GM18505 (cell line): ENCODE measurements at regions not wholly inside any gene's neighbourhood (a gene's known extent, or its start where the extent isn't known, plus 50 kb on each side); places are given as distances from the start of the nearest gene placed in this dataset.

Experiments used
- ATAC-seq: cut with Tn5 transposase; IDR thresholded peaks from one replicate; pipeline ENCODE4 v1.9.1; 2021; ENCODE audit not compliant: unreplicated experiment
- POLR2A ChIP-seq: IDR thresholded peaks from 4 replicates; pipeline ENCODE4 v1.6.1; 2011; ENCODE audit warnings: borderline replicate concordance; ENCODE audit not compliant: insufficient read depth, insufficient read length; ENCODE audit errors: extremely low read depth

DNA sequence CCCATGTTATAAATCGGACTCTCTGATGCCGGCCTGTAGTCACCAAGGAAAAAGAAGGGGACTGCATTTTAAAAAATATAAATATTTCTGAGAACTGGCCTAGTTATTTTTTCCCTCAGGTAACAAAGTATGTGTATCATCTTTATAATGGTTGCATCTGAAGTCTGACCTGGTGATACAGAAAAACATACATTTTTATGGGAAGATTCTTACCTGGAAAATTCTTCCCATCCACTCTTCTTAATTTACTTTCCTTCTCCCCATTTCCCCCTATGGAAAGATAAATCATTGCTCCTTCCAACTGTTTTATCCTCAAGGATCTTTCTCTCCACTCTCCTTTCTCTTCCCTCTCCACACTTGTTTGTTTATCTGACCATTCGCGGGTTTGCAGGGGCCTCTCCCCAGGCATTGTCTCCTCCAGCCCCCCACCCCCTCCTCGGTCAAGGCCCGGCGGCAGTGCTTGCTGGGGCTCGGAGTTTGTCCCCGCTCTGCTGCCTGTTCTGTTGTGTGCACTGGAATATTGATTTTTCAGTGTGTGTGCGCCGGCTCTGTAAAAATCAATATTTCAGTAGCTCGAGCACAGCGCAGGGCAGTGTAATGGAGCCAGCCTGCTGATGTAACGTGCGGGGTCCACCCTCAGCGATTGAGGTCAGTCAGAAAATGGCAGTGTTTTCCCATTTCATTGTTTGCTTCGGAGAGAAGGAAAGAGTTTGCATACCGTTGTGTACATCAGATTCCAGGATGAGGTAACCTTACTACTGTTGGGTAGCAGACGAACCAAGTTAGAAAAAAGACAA is 199.5 kb upstream of the NFE2L3 start:
- ATAC-seq, result no peak
- TF ChIP-seq POLR2A, result no peak

GRCh38 chr7:25953859-25954258 is 198.1 kb upstream of the NFE2L3 start:
- no peak for ATAC-seq

DNA sequence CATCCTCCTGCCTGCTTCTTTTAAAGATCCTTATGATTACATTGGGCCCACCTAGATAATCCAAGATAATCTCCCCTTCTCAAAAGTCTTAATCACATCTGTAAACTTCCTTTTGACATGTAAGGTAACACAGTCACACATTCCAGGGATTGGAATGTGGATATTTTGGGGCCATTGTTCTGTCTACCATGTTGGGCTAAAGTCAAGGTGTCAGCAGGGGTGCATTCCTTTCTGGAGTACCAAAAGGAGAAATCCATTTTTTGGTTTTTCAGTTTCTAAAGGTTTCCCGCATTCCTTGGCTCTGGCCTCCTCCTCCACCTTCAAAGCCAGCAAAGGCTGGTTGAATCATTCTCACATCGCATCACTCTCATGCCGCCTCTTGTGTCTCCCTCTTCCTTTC is 197.6 kb upstream of the NFE2L3 start:
- no peak for TF ChIP-seq POLR2A
- no peak for ATAC-seq

More at GRCh38 chr7:25953859-25954258, 198.1 kb upstream of the NFE2L3 start:
- no peak for TF ChIP-seq POLR2A

DNA sequence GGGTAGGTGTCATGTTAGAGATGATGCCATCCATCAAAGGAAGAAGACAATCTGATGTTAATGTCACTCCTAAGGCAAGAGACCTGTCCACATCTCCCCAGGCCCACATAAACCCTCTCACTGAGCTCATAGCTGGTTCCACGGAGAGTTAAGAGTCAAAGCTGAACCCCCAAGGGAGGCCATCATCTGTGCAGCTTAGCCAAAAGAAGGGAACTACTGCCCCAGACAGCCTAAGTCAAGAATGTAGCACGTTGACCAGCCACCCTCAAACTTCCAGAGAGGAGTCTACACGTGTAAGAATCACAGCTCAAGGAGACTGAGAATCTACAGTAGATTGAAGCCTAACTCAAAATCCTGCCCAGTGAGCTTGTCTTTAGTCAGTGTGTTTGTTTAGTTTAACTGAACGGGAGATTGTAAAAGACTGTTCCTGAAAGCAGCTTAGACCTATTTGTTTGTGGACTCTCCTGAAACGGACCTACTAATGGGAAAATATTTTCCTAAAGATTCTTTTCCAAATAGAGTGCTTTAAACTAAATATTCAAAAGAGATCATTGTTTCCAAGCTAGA is 192.7 kb upstream of the NFE2L3 start:
- ATAC-seq, result no peak
- TF ChIP-seq POLR2A, result no peak

- TF ChIP-seq POLR2A, result no peak
- no peak for ATAC-seq
Observed at GRCh38 chr7:25963733-25964132, 188.3 kb upstream of the NFE2L3 start.

DNA sequence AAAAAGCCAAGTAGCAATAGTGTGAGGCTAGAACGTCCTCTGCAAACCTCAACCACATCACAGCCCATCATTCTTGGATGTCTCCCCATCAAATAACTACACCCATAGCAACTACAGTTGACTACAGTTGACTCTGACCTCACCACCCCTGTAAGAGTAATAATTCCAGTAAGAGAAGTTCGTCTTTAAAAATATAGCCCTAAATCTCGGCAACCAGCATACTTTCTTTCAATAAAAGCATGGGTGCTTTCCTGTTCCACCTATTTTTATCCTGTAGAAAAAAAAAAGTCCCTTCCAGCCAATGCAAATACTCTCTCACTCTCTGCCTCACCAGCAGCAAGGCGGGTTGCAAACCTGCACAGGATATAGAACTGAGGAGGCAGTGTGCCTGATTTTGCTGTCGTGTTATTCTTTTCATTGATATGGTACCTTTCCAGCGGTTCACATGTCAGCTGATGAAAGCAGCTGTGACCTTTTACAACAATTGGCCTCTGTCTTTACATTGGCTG is 187.5 kb upstream of the NFE2L3 start:
- TF ChIP-seq POLR2A, result peak; percentile 43
- peak; percentile 22 for ATAC-seq

DNA sequence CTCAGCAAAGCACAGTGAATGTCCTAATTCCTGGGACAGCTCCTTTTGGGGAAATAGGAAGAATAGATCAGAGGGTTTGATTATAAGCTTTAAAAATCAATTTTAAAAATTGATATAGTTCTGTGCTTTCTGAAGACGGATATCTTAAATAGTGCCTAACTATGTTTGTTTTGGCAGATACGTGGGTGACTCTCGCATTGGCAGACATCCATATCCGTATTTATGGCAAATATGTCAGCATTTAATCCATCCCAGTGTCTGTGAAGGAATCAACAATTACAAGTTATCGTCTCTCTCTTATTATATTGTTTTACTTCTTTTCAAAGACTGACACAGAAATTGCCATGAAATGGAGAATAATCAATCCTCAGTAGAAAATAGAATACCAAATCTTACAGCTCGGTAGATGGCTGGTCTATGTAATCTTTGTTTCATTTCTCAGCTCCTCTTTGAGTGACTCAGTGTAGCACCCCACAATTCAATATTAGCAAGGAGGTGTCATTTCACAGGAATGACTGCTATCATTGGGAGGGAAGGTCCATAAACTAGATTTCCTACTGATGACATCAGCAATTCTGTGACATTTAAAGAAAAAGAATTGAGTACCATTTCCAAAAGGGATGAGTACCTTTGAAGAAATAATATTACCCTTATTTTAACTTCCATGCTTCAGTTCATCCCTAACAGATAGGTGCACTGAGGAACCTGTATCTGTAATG is 186.4 kb upstream of the NFE2L3 start:
- TF ChIP-seq POLR2A, result no peak
- no peak for ATAC-seq

DNA sequence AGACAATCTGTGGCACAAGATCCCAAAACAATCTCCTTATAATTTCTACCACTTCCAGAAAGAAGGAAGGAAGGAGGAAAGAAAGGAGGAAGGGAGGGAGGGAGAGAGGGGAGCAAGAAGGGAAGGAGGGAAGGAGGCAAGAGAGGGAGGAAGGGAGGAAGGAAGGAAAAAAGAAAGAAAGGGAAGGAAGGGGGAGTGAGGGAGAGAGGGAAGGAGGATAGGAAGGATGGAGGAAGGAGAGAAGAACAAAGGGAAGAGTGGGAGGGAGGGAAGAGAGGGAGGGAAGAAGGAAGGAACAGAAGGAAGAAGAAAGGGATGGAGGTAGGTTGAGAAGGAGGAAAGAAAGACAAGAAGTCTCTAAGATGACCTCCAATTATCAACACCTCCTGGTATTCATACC is 185.5 kb upstream of the NFE2L3 start:
- no peak for TF ChIP-seq POLR2A
- ATAC-seq, result no peak

DNA sequence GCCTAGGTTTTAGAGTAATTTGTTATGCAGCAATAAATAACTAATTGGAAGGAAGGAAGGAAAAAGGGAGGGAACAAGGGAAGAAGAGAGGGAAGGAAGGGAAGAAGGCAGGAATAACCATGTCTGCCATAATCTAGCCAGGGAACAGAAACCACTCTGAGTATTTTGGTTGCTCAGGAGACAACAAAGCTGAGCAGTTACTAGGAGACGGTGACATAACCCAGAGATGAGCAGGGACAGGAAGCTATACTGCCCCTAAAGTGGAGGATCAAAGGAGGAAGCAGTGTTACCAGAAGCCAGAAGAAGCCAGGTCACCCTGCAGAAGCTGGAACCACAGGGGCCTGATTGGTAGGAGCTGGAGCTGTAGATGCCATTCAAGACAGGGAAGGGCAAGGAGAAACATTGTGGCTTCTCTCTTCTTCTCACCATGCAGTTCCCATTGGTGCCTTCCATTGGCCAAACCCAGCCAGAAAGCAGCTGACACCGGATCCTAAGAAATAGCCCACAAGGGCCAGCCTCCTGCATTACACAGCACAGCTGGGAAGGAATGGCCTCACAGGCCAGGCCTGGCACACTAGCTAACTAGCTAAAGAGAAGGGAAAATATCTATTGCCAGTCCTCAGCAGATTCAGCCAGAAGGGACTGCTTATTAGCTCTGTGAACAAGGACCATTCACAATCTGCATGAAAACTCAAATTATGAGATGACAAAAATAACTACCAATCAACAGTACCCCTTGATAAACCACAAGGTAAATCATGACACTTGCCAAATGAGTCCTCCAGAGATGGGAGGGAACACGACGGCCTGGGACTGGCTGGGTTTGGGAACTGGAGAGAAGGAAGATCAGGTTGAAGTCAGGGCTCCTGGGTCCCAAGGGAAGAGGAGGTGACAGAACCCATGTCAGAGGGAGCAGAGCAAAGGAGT is 184.5 kb upstream of the NFE2L3 start:
- peak; percentile 28 for ATAC-seq
- TF ChIP-seq POLR2A, result peak; percentile 26

DNA sequence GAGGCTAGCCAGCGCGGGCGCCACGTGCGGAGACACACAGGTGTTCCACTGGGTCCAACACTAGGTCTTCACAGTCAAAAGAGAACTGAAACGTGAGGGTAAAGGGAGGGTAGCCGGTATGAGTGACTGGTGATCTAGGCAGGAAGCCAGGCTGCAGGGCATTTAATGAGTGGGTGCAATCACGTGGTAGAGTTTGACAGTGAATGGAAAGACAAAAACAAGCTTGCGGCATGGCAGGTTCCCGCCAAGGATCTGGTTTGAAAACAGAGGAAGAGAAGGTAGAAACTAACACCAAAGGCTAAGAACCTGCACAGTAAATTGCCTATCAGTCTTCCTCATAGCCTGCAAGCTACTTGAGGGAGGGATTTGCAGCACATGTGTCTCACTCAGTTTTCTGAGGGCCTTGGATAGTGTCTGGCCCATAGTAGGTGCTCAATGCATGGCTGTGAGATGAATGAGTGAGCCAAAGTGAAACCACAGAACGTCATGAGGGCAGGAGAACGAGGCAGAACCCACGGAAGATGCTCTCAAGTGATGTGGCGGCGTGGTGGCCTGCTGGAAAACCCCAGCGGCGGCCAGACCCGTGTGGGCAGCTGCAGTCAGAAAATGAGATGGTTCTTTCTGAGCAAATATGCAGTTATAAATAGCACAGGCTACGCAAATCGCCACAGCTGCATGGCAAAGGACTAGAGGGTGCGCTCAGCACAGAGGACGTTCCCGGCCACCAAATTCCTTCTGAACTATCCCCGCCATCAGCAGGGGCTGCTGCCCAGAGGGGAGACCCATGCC is 183.6 kb upstream of the NFE2L3 start:
- TF ChIP-seq POLR2A, result no peak
- ATAC-seq, result peak; percentile 66

- no peak for TF ChIP-seq POLR2A
- no peak for ATAC-seq
Observed at GRCh38 chr7:25970356-25970755, 181.6 kb upstream of the NFE2L3 start.

GRCh38 chr7:25970911-25971310 is 181.1 kb upstream of the NFE2L3 start:
- TF ChIP-seq POLR2A, result no peak
- no peak for ATAC-seq
